Skin epidermis (tissue), 12 donors: ENCODE measurements at regions not wholly inside any gene's neighbourhood (a gene's known extent, or its start where the extent isn't known, plus 50 kb on each side); places are given as distances from the start of the nearest gene placed in this dataset.
"Not testable (repeated sequence)": the region's sequence is repeated elsewhere in the genome, so short reads cannot be mapped to it uniquely, and the experiment has no call there.

Experiments
- H3K27ac ChIP-seq, 21 experiments: fragments of 200-600 bp; sonication (generic) in 11 of 21; one replicate each; pipeline ENCODE4 v1.5.0; 2020; ENCODE audit warnings: mild to moderate bottlenecking in 3 of 21, inconsistent platforms in 2 of 21, moderate library complexity in 2 of 21
- H3K4me3 ChIP-seq, 7 experiments: fragments of 200-600 bp; sonication (generic) in 2 of 7; one replicate each; pipeline ENCODE4 v1.5.0; 2020; ENCODE audit warnings: inconsistent platforms in 2 of 7, mild to moderate bottlenecking in 2 of 7, moderate library complexity in 1 of 7

- H3K27ac ChIP-seq, result no peak overlapping the region
- no peak overlapping the region for H3K4me3 ChIP-seq
Measured at GRCh38 chr14:29982171-29982570, 54.5 kb upstream of the PRKD1 start.

GRCh38 chr14:29982993-29983392, 55.3 kb upstream of the PRKD1 start:
- H3K4me3 ChIP-seq, result no peak overlapping the region
- H3K27ac ChIP-seq, result no peak overlapping the region

DNA sequence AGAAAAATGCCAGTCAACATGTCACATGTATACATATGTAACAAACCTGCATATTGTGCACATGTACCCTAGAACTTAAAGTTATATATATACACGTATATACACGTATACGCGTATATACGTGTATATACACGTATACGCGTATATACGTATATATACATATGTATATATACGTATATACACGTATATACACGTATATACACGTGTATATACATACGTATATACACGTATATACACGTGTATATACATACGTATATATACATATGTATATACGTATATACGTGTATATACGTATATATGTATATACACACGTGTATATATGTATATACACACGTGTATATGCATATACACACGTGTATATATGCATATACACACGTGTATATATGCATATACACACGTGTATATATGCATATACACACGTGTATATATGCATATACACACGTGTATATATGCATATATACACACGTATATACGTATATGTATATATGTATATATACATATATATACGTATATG, 62.8 kb upstream of the PRKD1 start:
- not testable (repeated sequence) for H3K27ac ChIP-seq, H3K4me3 ChIP-seq

GRCh38 chr14:29990993-29991392, 63.3 kb upstream of the PRKD1 start:
- no peak overlapping the region for H3K4me3 ChIP-seq
- H3K27ac ChIP-seq, result no peak overlapping the region

- no peak overlapping the region for H3K27ac ChIP-seq
- no peak overlapping the region for H3K4me3 ChIP-seq
Measured at GRCh38 chr14:29993143-29993542, 65.5 kb upstream of the PRKD1 start.

DNA sequence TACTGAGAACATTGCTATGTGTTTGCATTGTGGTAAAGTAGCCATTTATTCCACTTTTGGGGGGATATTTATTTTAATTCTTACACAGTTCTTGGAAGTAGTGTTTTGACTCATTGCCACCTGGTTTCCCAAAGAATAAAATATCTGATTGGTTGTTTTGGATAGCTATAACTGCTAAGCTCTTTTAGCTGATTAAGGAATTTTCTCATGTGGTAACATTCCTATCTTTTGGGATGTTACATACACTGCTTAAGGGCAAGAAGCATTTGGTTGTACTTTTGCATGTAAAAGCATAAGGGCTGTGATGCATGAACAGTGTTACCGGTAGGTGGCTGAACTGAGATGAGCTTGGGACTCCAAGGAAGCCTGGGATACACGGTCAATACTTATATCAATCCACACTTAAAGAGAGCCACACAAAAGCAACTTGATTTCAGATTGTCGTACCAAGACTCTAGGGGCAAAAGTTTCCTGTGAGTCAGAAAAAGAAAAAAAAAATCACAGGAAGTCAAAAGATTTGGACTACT, 71.4 kb upstream of the PRKD1 start:
- Histone ChIP-seq H3K4me3 (no peak overlapping the region), H3K27ac (no peak overlapping the region)

- Histone ChIP-seq H3K27ac (no peak overlapping the region), H3K4me3 (no peak overlapping the region)
Measured at GRCh38 chr14:30002859-30003258, 75.2 kb upstream of the PRKD1 start.

GRCh38 chr14:30005114-30005808, 77.6 kb upstream of the PRKD1 start:
- H3K27ac ChIP-seq, result no peak overlapping the region
- no peak overlapping the region for H3K4me3 ChIP-seq

GRCh38 chr14:30006695-30007094, 79.0 kb upstream of the PRKD1 start:
- H3K4me3 ChIP-seq, result no peak overlapping the region
- no peak overlapping the region for H3K27ac ChIP-seq

DNA sequence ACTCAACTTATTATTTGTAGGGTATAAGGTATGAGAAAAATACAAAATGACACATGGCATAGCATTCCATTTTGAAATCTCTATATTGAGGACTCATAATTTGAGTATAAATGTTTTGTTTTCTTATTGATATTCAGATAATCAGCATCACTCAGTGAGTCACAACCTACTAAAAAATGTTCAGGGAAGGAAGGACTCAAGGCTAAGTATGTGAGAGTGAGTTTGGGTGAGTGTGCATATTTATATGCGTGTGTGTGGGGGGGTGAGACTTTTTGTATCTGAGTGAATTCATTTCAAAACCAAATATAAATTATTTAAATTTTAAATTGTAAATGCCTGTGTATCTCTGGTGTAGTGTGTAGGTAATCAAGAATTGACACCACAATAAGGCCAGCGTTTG, 87.8 kb upstream of the PRKD1 start:
- Histone ChIP-seq H3K4me3 (no peak overlapping the region), H3K27ac (no peak overlapping the region)

GRCh38 chr14:30016002-30016401, 88.4 kb upstream of the PRKD1 start:
- H3K27ac ChIP-seq, result no peak overlapping the region

DNA sequence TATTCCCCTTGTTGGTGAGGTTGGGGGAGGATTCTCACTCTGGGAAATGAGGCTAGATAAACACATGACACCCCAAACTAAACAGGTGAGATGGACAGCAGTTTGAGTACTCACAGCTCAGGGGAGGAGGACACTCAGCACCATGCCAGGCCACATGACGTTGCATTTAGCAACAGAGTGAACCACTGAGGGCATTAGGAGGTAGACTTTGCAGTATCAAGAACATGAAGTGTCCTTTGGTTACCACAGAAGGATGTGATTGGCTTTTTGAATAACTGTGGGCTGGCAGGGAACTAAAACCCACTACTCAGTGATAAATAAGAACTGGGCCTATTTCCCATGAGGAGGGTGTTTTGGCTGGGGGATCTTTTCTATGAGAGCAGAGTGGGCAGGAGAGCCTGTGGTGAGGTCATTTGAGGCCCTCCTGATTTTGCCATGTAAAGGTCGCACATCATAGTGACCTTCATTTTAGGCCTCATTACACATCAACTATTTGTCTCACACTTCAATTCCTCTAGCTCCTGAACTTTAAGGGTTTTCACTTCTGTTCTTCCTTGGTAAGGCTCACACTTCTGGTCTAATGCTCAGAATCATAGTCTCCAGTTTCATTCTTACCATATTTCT, 89.8 kb upstream of the PRKD1 start:
- Histone ChIP-seq H3K4me3 (no peak overlapping the region), H3K27ac (no peak overlapping the region)

More at GRCh38 chr14:30016002-30016401, 88.4 kb upstream of the PRKD1 start:
- H3K4me3 ChIP-seq, result no peak overlapping the region

DNA sequence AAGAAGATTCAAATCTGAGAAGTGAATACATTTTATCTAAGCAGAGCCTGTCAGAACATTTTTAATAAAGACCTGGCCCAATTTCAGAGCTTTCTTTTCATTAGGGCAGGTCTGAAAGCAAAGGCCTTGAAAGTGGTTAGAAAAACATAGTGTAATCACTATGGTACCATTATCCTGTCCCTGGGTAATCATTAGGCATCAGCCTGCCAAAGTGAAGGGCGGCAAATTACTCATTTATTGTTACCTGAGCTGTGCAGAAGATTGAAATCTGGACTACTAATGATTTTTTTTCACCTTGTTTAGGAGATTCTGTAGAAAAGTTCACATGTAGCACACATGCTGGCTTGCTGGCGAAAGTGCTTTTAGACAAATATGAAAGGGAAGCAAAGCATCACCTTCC, 92.6 kb upstream of the PRKD1 start:
- Histone ChIP-seq H3K27ac (no peak overlapping the region), H3K4me3 (no peak overlapping the region)

GRCh38 chr14:30020687-30021086, 93.0 kb upstream of the PRKD1 start:
- Histone ChIP-seq H3K4me3 (no peak overlapping the region), H3K27ac (no peak overlapping the region)

- H3K4me3 ChIP-seq, H3K27ac ChIP-seq: not testable (repeated sequence)
Measured at GRCh38 chr14:30023350-30023749, 95.7 kb upstream of the PRKD1 start.

- Histone ChIP-seq H3K27ac (no peak overlapping the region), H3K4me3 (no peak overlapping the region)
Measured at GRCh38 chr14:30034152-30034551, 106.5 kb upstream of the PRKD1 start.

- H3K4me3 ChIP-seq, result no peak overlapping the region
- H3K27ac ChIP-seq, result no peak overlapping the region
Measured at GRCh38 chr14:30035361-30035760, 107.7 kb upstream of the PRKD1 start.

- Histone ChIP-seq H3K27ac (no peak overlapping the region), H3K4me3 (no peak overlapping the region)
Measured at GRCh38 chr14:30045720-30046119, 118.1 kb upstream of the PRKD1 start.

- Histone ChIP-seq H3K27ac (no peak overlapping the region), H3K4me3 (no peak overlapping the region)
Measured at GRCh38 chr14:30053103-30053502, 125.5 kb upstream of the PRKD1 start.

DNA sequence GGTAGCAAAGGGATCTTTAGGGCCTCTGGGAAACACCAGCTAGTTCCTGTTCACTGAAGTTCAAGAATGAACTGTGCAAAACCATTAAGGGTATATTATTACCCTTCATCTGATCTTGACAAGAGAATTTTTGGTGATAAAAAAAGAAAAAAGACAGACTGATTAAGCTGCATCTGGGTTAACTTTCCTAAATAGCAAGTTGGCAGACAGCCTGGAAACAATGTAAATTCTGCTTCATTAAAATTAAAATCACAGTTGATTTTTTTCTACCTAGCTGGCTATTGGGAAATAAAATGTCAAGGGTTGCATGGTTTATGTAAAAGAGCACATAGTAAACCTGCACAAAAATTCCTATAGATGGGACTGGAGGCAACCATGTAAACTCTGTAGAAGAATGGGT, 126.6 kb upstream of the PRKD1 start:
- Histone ChIP-seq H3K27ac (no peak overlapping the region), H3K4me3 (no peak overlapping the region)

- Histone ChIP-seq H3K27ac (no peak overlapping the region), H3K4me3 (no peak overlapping the region)
Measured at GRCh38 chr14:30058401-30058800, 130.8 kb upstream of the PRKD1 start.
